ENCODE measurements at regions not wholly inside any gene's neighbourhood (a gene's known extent, or its start where the extent isn't known, plus 50 kb on each side); places are given as distances from the start of the nearest gene placed in this dataset.

GRCh38 chr10:96772196-96772595, 51.9 kb upstream of the PIK3AP1 start:
- ATAC-seq: no peak
- H3K36me3 ChIP-seq: no peaks in the 10 kb centered on the region
- H3K4me3 ChIP-seq: no peak overlapping the region
- no peaks in the 10 kb centered on the region for H3K4me1 ChIP-seq
- no peak overlapping the region for H3K27ac ChIP-seq
- peaks cover 0 to 3% (median 0%) of the 10 kb centered on the region in 7 donors for H3K27me3 ChIP-seq
- H3K9me3 ChIP-seq: peaks cover 0 to 23% (median 3%) of the 10 kb centered on the region in 11 donors
- TF ChIP-seq CTCF (IDR thresholded peaks at IDR 0.05): no peak
- DNase-seq: no peak
- intact Hi-C loops (cut with DNase I): loop anchor here in 1 of 10 donors (5.0 kb wide), 1 partner anchor 1320 kb away; no protein-coding TSS in a partner anchor

- Histone ChIP-seq H3K27me3 (peaks cover 0 to 3% (median 0%) of the 10 kb centered on the region in 7 donors), H3K27ac (no peak overlapping the region), H3K4me3 (no peak overlapping the region), H3K9me3 (peaks cover 0 to 23% (median 3%) of the 10 kb centered on the region in 11 donors), H3K36me3 (no peaks in the 10 kb centered on the region), H3K4me1 (no peaks in the 10 kb centered on the region)
- no peak for ATAC-seq
- intact Hi-C loops (cut with DNase I): loop anchor here in 1 of 10 donors (5.0 kb wide), 1 partner anchor 1321 kb away; no protein-coding TSS in a partner anchor
- WGBS, 2 donors: 75 to 84% methylated on average over 1 of the region's 1 CpG
- no peak for TF ChIP-seq CTCF (IDR thresholded peaks at IDR 0.05)
- no peak for DNase-seq
These were observed 50.7 kb upstream of the PIK3AP1 start for GRCh38 chr10:96770987-96771386.

Data from heart right ventricle (tissue), 16 donors.